ENCODE measurements at regions not wholly inside any gene's neighbourhood (a gene's known extent, or its start where the extent isn't known, plus 50 kb on each side); places are given as distances from the start of the nearest gene placed in this dataset.

GRCh38 chr5:3400659-3401058, 195.0 kb upstream of the IRX1 start:
- no peak for DNase-seq (ENCODE audit: low read depth in 4 of 4, low spot score in 3 of 4)

- DNase-seq (ENCODE audit: low read depth in 4 of 4, low spot score in 3 of 4): no peak
These were observed 200.6 kb upstream of the IRX1 start for GRCh38 chr5:3394891-3395599.

GRCh38 chr5:3393920-3394597, 201.6 kb upstream of the IRX1 start:
- no peak for DNase-seq (ENCODE audit: low read depth in 4 of 4, low spot score in 3 of 4)

GRCh38 chr5:3393122-3393919, 202.3 kb upstream of the IRX1 start:
- DNase-seq (ENCODE audit: low read depth in 4 of 4, low spot score in 3 of 4): no peak

GRCh38 chr5:3392306-3392939, 203.2 kb upstream of the IRX1 start:
- DNase-seq (ENCODE audit: low read depth in 4 of 4, low spot score in 3 of 4): no peak

GRCh38 chr5:3391210-3391609, 204.4 kb upstream of the IRX1 start:
- no peak for DNase-seq (ENCODE audit: low read depth in 4 of 4, low spot score in 3 of 4)

- DNase-seq (ENCODE audit: low read depth in 4 of 4, low spot score in 3 of 4): no peak
These were observed 206.1 kb upstream of the IRX1 start for GRCh38 chr5:3389471-3390026.

- DNase-seq (ENCODE audit: low read depth in 4 of 4, low spot score in 3 of 4): no peak
These were observed 209.0 kb upstream of the IRX1 start for GRCh38 chr5:3386637-3387036.

- DNase-seq (ENCODE audit: low read depth in 4 of 4, low spot score in 3 of 4): no peak
These were observed 209.6 kb upstream of the IRX1 start for GRCh38 chr5:3385991-3386519.

GRCh38 chr5:3384531-3384930, 211.1 kb upstream of the IRX1 start:
- no peak for DNase-seq (ENCODE audit: low read depth in 4 of 4, low spot score in 3 of 4)

GRCh38 chr5:3382782-3383181, 212.8 kb upstream of the IRX1 start:
- no peak for DNase-seq (ENCODE audit: low read depth in 4 of 4, low spot score in 3 of 4)

- DNase-seq (ENCODE audit: low read depth in 4 of 4, low spot score in 3 of 4): no peak
These were observed 213.5 kb upstream of the IRX1 start for GRCh38 chr5:3382151-3382550.

GRCh38 chr5:3381206-3381825, 214.3 kb upstream of the IRX1 start:
- no peak for DNase-seq (ENCODE audit: low read depth in 4 of 4, low spot score in 3 of 4)

GRCh38 chr5:3380689-3381088, 214.9 kb upstream of the IRX1 start:
- no peak for DNase-seq (ENCODE audit: low read depth in 4 of 4, low spot score in 3 of 4)

GRCh38 chr5:3377831-3378230, 217.8 kb upstream of the IRX1 start:
- no peak for DNase-seq (ENCODE audit: low read depth in 4 of 4, low spot score in 3 of 4)

GRCh38 chr5:3377176-3377575, 218.5 kb upstream of the IRX1 start:
- DNase-seq (ENCODE audit: low read depth in 4 of 4, low spot score in 3 of 4): no peak

GRCh38 chr5:3376611-3377010, 219.0 kb upstream of the IRX1 start:
- DNase-seq (ENCODE audit: low read depth in 4 of 4, low spot score in 3 of 4): no peak

- DNase-seq (ENCODE audit: low read depth in 4 of 4, low spot score in 3 of 4): no peak
These were observed 219.9 kb upstream of the IRX1 start for GRCh38 chr5:3375586-3376311.

GRCh38 chr5:3373391-3373790, 222.2 kb upstream of the IRX1 start:
- DNase-seq (ENCODE audit: low read depth in 4 of 4, low spot score in 3 of 4): no peak

GRCh38 chr5:3372289-3372688, 223.3 kb upstream of the IRX1 start:
- no peak for DNase-seq (ENCODE audit: low read depth in 4 of 4, low spot score in 3 of 4)

All from right renal pelvis (tissue), 4 donors.